Rectal smooth muscle tissue (tissue), 1 donor: ENCODE measurements at regions not wholly inside any gene's neighbourhood (a gene's known extent, or its start where the extent isn't known, plus 50 kb on each side); places are given as distances from the start of the nearest gene placed in this dataset.

ENCODE experiments used
- H3K27ac ChIP-seq: one replicate; pipeline ENCODE4 v1.7.0; 2013; ENCODE audit warnings: low read depth, low read length, inconsistent platforms
- H3K27me3 ChIP-seq: one replicate; pipeline ENCODE4 v1.7.0; 2013; ENCODE audit warnings: low read length; ENCODE audit not compliant: control insufficient read depth, insufficient read depth
- H3K36me3 ChIP-seq: one replicate; pipeline ENCODE4 v1.7.0; 2013; ENCODE audit warnings: low read length; ENCODE audit not compliant: control insufficient read depth, insufficient read depth
- H3K4me1 ChIP-seq: one replicate; pipeline ENCODE4 v1.7.0; 2013; ENCODE audit warnings: low read length; ENCODE audit not compliant: control insufficient read depth, insufficient read depth
- H3K4me3 ChIP-seq: one replicate; pipeline ENCODE4 v1.7.0; 2013; ENCODE audit warnings: low read length
- H3K9ac ChIP-seq: one replicate; pipeline ENCODE4 v1.7.0; 2013; ENCODE audit warnings: low read length

GRCh38 chr9:87323928-87324327 is 173.7 kb upstream of the DAPK1 start:
- H3K4me3 ChIP-seq = no peak overlapping the region
- no peaks in the 10 kb centered on the region for H3K27me3 ChIP-seq
- H3K36me3 ChIP-seq = no peaks in the 10 kb centered on the region
- peaks cover 8% of the 10 kb centered on the region for H3K4me1 ChIP-seq
- H3K27ac ChIP-seq = no peak overlapping the region
- no peak overlapping the region for H3K9ac ChIP-seq

GRCh38 chr9:87324613-87325194 is 173.0 kb upstream of the DAPK1 start:
- no peaks in the 10 kb centered on the region for H3K36me3 ChIP-seq
- H3K27ac ChIP-seq = no peak overlapping the region
- H3K4me1 ChIP-seq = peaks cover 8% of the 10 kb centered on the region
- H3K27me3 ChIP-seq = no peaks in the 10 kb centered on the region
- no peak overlapping the region for H3K4me3 ChIP-seq
- no peak overlapping the region for H3K9ac ChIP-seq

GRCh38 chr9:87327575-87328125 is 170.0 kb upstream of the DAPK1 start:
- Histone ChIP-seq H3K36me3 (no peaks in the 10 kb centered on the region), H3K4me3 (no peak overlapping the region), H3K27ac (no peak overlapping the region), H3K9ac (no peak overlapping the region), H3K27me3 (no peaks in the 10 kb centered on the region), H3K4me1 (peaks cover 8% of the 10 kb centered on the region)

- no peaks in the 10 kb centered on the region for H3K27me3 ChIP-seq
- no peak overlapping the region for H3K27ac ChIP-seq
- no peaks in the 10 kb centered on the region for H3K4me1 ChIP-seq
- no peak overlapping the region for H3K4me3 ChIP-seq
- H3K36me3 ChIP-seq = no peaks in the 10 kb centered on the region
- H3K9ac ChIP-seq = no peak overlapping the region
Measured at GRCh38 chr9:87333802-87334201, 163.9 kb upstream of the DAPK1 start.

- H3K4me3 ChIP-seq = no peak overlapping the region
- no peaks in the 10 kb centered on the region for H3K36me3 ChIP-seq
- no peak overlapping the region for H3K27ac ChIP-seq
- no peaks in the 10 kb centered on the region for H3K4me1 ChIP-seq
- no peaks in the 10 kb centered on the region for H3K27me3 ChIP-seq
- no peak overlapping the region for H3K9ac ChIP-seq
Measured at GRCh38 chr9:87334366-87334765, 163.3 kb upstream of the DAPK1 start.

GRCh38 chr9:87336407-87336806 is 161.3 kb upstream of the DAPK1 start:
- H3K9ac ChIP-seq = no peak overlapping the region
- no peaks in the 10 kb centered on the region for H3K27me3 ChIP-seq
- no peak overlapping the region for H3K27ac ChIP-seq
- H3K4me1 ChIP-seq = no peaks in the 10 kb centered on the region
- no peaks in the 10 kb centered on the region for H3K36me3 ChIP-seq
- H3K4me3 ChIP-seq = no peak overlapping the region

- Histone ChIP-seq H3K36me3 (no peaks in the 10 kb centered on the region), H3K27ac (no peak overlapping the region), H3K4me3 (peak overlapping the region; percentile 44), H3K27me3 (no peaks in the 10 kb centered on the region), H3K4me1 (no peaks in the 10 kb centered on the region), H3K9ac (no peak overlapping the region)
Measured at GRCh38 chr9:87336914-87337333, 160.7 kb upstream of the DAPK1 start.

- no peak overlapping the region for H3K27ac ChIP-seq
- H3K4me1 ChIP-seq = no peaks in the 10 kb centered on the region
- H3K4me3 ChIP-seq = peak overlapping the region; percentile 44
- H3K27me3 ChIP-seq = no peaks in the 10 kb centered on the region
- H3K9ac ChIP-seq = no peak overlapping the region
- no peaks in the 10 kb centered on the region for H3K36me3 ChIP-seq
Measured at GRCh38 chr9:87337335-87338087, 160.2 kb upstream of the DAPK1 start.

GRCh38 chr9:87338088-87338989 is 159.3 kb upstream of the DAPK1 start:
- H3K4me3 ChIP-seq = no peak overlapping the region
- H3K27ac ChIP-seq = no peak overlapping the region
- H3K36me3 ChIP-seq = no peaks in the 10 kb centered on the region
- no peaks in the 10 kb centered on the region for H3K4me1 ChIP-seq
- H3K27me3 ChIP-seq = no peaks in the 10 kb centered on the region
- H3K9ac ChIP-seq = no peak overlapping the region

- Histone ChIP-seq H3K27me3 (no peaks in the 10 kb centered on the region), H3K4me1 (no peaks in the 10 kb centered on the region), H3K27ac (no peak overlapping the region), H3K36me3 (no peaks in the 10 kb centered on the region), H3K4me3 (no peak overlapping the region), H3K9ac (no peak overlapping the region)
Measured at GRCh38 chr9:87340391-87340790, 157.3 kb upstream of the DAPK1 start.

GRCh38 chr9:87342743-87343142 is 154.9 kb upstream of the DAPK1 start:
- Histone ChIP-seq H3K4me1 (no peaks in the 10 kb centered on the region), H3K27ac (no peak overlapping the region), H3K9ac (no peak overlapping the region), H3K27me3 (no peaks in the 10 kb centered on the region), H3K4me3 (no peak overlapping the region), H3K36me3 (no peaks in the 10 kb centered on the region)

GRCh38 chr9:87343816-87344430 is 153.7 kb upstream of the DAPK1 start:
- H3K9ac ChIP-seq = no peak overlapping the region
- no peaks in the 10 kb centered on the region for H3K36me3 ChIP-seq
- H3K27ac ChIP-seq = no peak overlapping the region
- no peaks in the 10 kb centered on the region for H3K27me3 ChIP-seq
- H3K4me3 ChIP-seq = no peak overlapping the region
- H3K4me1 ChIP-seq = no peaks in the 10 kb centered on the region
